HFFc6 (cell line): ENCODE measurements at regions not wholly inside any gene's neighbourhood (a gene's known extent, or its start where the extent isn't known, plus 50 kb on each side); places are given as distances from the start of the nearest gene placed in this dataset.

Experiments
- DNase-seq: peaks from one replicate; pipeline ENCODE4 v3.0.0-alpha.2; 2018
- H3K27ac Mint-ChIP-seq: 2 replicates; pipeline ENCODE4 v1.8.0; 2020; ENCODE audit warnings: mild to moderate bottlenecking, mixed read lengths
- H3K27me3 Mint-ChIP-seq: 2 replicates; pipeline ENCODE4 v1.8.0; 2021; ENCODE audit warnings: mild to moderate bottlenecking, moderate library complexity, mixed read lengths; ENCODE audit not compliant: insufficient read depth
- H3K36me3 Mint-ChIP-seq: 2 replicates; pipeline ENCODE4 v1.8.0; 2021; ENCODE audit warnings: low read depth, mixed read lengths
- H3K4me1 Mint-ChIP-seq: 2 replicates; pipeline ENCODE4 v1.8.0; 2020; ENCODE audit warnings: low read depth, mixed read lengths
- H3K4me3 Mint-ChIP-seq: 2 replicates; pipeline ENCODE4 v1.8.0; 2020; ENCODE audit warnings: mild to moderate bottlenecking, moderate library complexity, mixed read lengths
- H3K9me3 Mint-ChIP-seq: 2 replicates; pipeline ENCODE4 v1.8.0; 2020; ENCODE audit warnings: mild to moderate bottlenecking, mixed read lengths
- CTCF ChIP-seq: fragments of 200-600 bp; sonication (generic); IDR thresholded peaks from 2 replicates; pipeline ENCODE4 v1.5.0; 2021; ENCODE audit warnings: antibody characterized with exemption, mild to moderate bottlenecking

GRCh38 chr10:108392286-108392685 lies 1227.8 kb upstream of the SORCS1 start:
- H3K27me3 Mint-ChIP-seq, result no peaks in the 10 kb centered on the region
- H3K4me1 Mint-ChIP-seq, result peaks cover 16% of the 10 kb centered on the region; the same call in 1 of the 2 replicates
- no peak for TF ChIP-seq CTCF
- peaks cover 13% of the 10 kb centered on the region for H3K9me3 Mint-ChIP-seq
- peak overlapping the region; percentile 40; the same call in 1 of the 2 replicates for H3K27ac Mint-ChIP-seq
- H3K4me3 Mint-ChIP-seq, result no peak overlapping the region
- H3K36me3 Mint-ChIP-seq, result peaks cover 5% of the 10 kb centered on the region
- DNase-seq, result peak; percentile 56

- Mint-ChIP-seq H3K4me3 (no peak overlapping the region), H3K27me3 (peaks cover 2% of the 10 kb centered on the region; the same call in 1 of the 2 replicates), H3K4me1 (peaks cover 16% of the 10 kb centered on the region; the same call in 1 of the 2 replicates), H3K27ac (no peak overlapping the region), H3K9me3 (peaks cover 13% of the 10 kb centered on the region), H3K36me3 (no peaks in the 10 kb centered on the region)
- no peak for DNase-seq
- no peak for TF ChIP-seq CTCF
Observed at GRCh38 chr10:108388706-108389105, 1224.2 kb upstream of the SORCS1 start.

GRCh38 chr10:108385963-108386362 lies 1221.5 kb upstream of the SORCS1 start:
- no peak for DNase-seq
- Mint-ChIP-seq H3K36me3 (no peaks in the 10 kb centered on the region), H3K27me3 (peaks cover 2% of the 10 kb centered on the region; the same call in 1 of the 2 replicates), H3K27ac (no peak overlapping the region), H3K4me1 (peaks cover 9% of the 10 kb centered on the region; the same call in 1 of the 2 replicates), H3K4me3 (no peak overlapping the region), H3K9me3 (peaks cover 4% of the 10 kb centered on the region; the same call in 1 of the 2 replicates)
- TF ChIP-seq CTCF, result no peak

- no peak overlapping the region for H3K4me3 Mint-ChIP-seq
- DNase-seq, result no peak
- H3K27me3 Mint-ChIP-seq, result peaks cover 2% of the 10 kb centered on the region; the same call in 1 of the 2 replicates
- H3K9me3 Mint-ChIP-seq, result peaks cover 4% of the 10 kb centered on the region; the same call in 1 of the 2 replicates
- no peak for TF ChIP-seq CTCF
- peaks cover under 1% of the 10 kb centered on the region; the same call in 1 of the 2 replicates for H3K4me1 Mint-ChIP-seq
- no peak overlapping the region for H3K27ac Mint-ChIP-seq
- H3K36me3 Mint-ChIP-seq, result no peaks in the 10 kb centered on the region
Observed at GRCh38 chr10:108384378-108384777, 1219.9 kb upstream of the SORCS1 start.

GRCh38 chr10:108378779-108379178 lies 1214.3 kb upstream of the SORCS1 start:
- TF ChIP-seq CTCF, result no peak
- no peak for DNase-seq
- Mint-ChIP-seq H3K27ac (no peak overlapping the region), H3K36me3 (no peaks in the 10 kb centered on the region), H3K4me1 (no peaks in the 10 kb centered on the region), H3K27me3 (no peaks in the 10 kb centered on the region), H3K9me3 (peaks cover 19% of the 10 kb centered on the region), H3K4me3 (no peak overlapping the region)

GRCh38 chr10:108375691-108376090 lies 1211.2 kb upstream of the SORCS1 start:
- no peak overlapping the region for H3K27ac Mint-ChIP-seq
- peak; percentile 21 for DNase-seq
- no peaks in the 10 kb centered on the region for H3K27me3 Mint-ChIP-seq
- H3K4me3 Mint-ChIP-seq, result no peak overlapping the region
- H3K4me1 Mint-ChIP-seq, result no peaks in the 10 kb centered on the region
- peaks cover 37% of the 10 kb centered on the region for H3K9me3 Mint-ChIP-seq
- H3K36me3 Mint-ChIP-seq, result no peaks in the 10 kb centered on the region
- no peak for TF ChIP-seq CTCF
